ENCODE measurements at regions not wholly inside any gene's neighbourhood (a gene's known extent, or its start where the extent isn't known, plus 50 kb on each side); places are given as distances from the start of the nearest gene placed in this dataset.

- TF ChIP-seq EZH2 (IDR thresholded peaks at IDR 0.05; ENCODE audit: insufficient read depth, poor library complexity, severe bottlenecking) (no peak), EZH2phosphoT487 (IDR thresholded peaks at IDR 0.05; ENCODE audit: insufficient read depth, low read depth) (no peak)
Measured at GRCh38 chr21:25118648-25119047, 488.6 kb downstream of the MRPL39 start.

All from GM23248 (cell line).